ENCODE measurements at regions not wholly inside any gene's neighbourhood (a gene's known extent, or its start where the extent isn't known, plus 50 kb on each side); places are given as distances from the start of the nearest gene placed in this dataset.

GRCh38 chr4:189365451-189365850 lies 575.2 kb upstream of the FRG1 start:
- TF ChIP-seq CTCF (IDR thresholded peaks at IDR 0.05; ENCODE audit: control insufficient read depth, insufficient read depth, low read depth, low read length, missing control alignments): no peak
- no peak for DNase-seq (ENCODE audit: low read depth)
- no peak overlapping the region for H3K4me3 ChIP-seq (ENCODE audit: control insufficient read depth, low read depth, low read length)

GRCh38 chr4:189367832-189368231 lies 572.8 kb upstream of the FRG1 start:
- TF ChIP-seq CTCF (IDR thresholded peaks at IDR 0.05; ENCODE audit: control insufficient read depth, insufficient read depth, low read depth, low read length, missing control alignments): no peak
- DNase-seq (ENCODE audit: low read depth): no peak
- no peak overlapping the region for H3K4me3 ChIP-seq (ENCODE audit: control insufficient read depth, low read depth, low read length)

GRCh38 chr4:189374176-189374575 lies 566.5 kb upstream of the FRG1 start:
- TF ChIP-seq CTCF (IDR thresholded peaks at IDR 0.05; ENCODE audit: control insufficient read depth, insufficient read depth, low read depth, low read length, missing control alignments): no peak
- no peak for DNase-seq (ENCODE audit: low read depth)
- H3K4me3 ChIP-seq (ENCODE audit: control insufficient read depth, low read depth, low read length): no peak overlapping the region

GRCh38 chr4:189376901-189377300 lies 563.8 kb upstream of the FRG1 start:
- no peak for DNase-seq (ENCODE audit: low read depth)
- H3K4me3 ChIP-seq (ENCODE audit: control insufficient read depth, low read depth, low read length): no peak overlapping the region
- no peak for TF ChIP-seq CTCF (IDR thresholded peaks at IDR 0.05; ENCODE audit: control insufficient read depth, insufficient read depth, low read depth, low read length, missing control alignments)

- TF ChIP-seq CTCF (IDR thresholded peaks at IDR 0.05; ENCODE audit: control insufficient read depth, insufficient read depth, low read depth, low read length, missing control alignments): no peak
- no peak for DNase-seq (ENCODE audit: low read depth)
- H3K4me3 ChIP-seq (ENCODE audit: control insufficient read depth, low read depth, low read length): no peak overlapping the region
Observed at GRCh38 chr4:189377569-189377968, 563.1 kb upstream of the FRG1 start.

- no peak overlapping the region for H3K4me3 ChIP-seq (ENCODE audit: control insufficient read depth, low read depth, low read length)
- DNase-seq (ENCODE audit: low read depth): no peak
- TF ChIP-seq CTCF (IDR thresholded peaks at IDR 0.05; ENCODE audit: control insufficient read depth, insufficient read depth, low read depth, low read length, missing control alignments): no peak
Observed at GRCh38 chr4:189385098-189385497, 555.6 kb upstream of the FRG1 start.

- no peak for DNase-seq (ENCODE audit: low read depth)
- H3K4me3 ChIP-seq (ENCODE audit: control insufficient read depth, low read depth, low read length): no peak overlapping the region
- TF ChIP-seq CTCF (IDR thresholded peaks at IDR 0.05; ENCODE audit: control insufficient read depth, insufficient read depth, low read depth, low read length, missing control alignments): no peak
Observed at GRCh38 chr4:189385579-189385978, 555.1 kb upstream of the FRG1 start.

Data from AG09309 (cell line).